NCI-H69 (cell line): ENCODE measurements at regions not wholly inside any gene's neighbourhood (a gene's known extent, or its start where the extent isn't known, plus 50 kb on each side); places are given as distances from the start of the nearest gene placed in this dataset.
A peak's percentile ranks its signal among the peaks of the same experiment; 100 is the strongest.

Experiments
- DNase-seq: peaks from one replicate; lab custom pipeline; 2025; lab: John Stamatoyannopoulos, UW

- no peak for DNase-seq
These were observed 75.3 kb upstream of the COX10 start for GRCh38 chr17:13994050-13994449.

GRCh38 chr17:13995856-13996271 lies 73.4 kb upstream of the COX10 start:
- no peak for DNase-seq

GRCh38 chr17:13996276-13996675 lies 73.0 kb upstream of the COX10 start:
- DNase-seq, result peak; percentile 2

- DNase-seq, result no peak
These were observed 72.6 kb upstream of the COX10 start for GRCh38 chr17:13996748-13997147.

DNA sequence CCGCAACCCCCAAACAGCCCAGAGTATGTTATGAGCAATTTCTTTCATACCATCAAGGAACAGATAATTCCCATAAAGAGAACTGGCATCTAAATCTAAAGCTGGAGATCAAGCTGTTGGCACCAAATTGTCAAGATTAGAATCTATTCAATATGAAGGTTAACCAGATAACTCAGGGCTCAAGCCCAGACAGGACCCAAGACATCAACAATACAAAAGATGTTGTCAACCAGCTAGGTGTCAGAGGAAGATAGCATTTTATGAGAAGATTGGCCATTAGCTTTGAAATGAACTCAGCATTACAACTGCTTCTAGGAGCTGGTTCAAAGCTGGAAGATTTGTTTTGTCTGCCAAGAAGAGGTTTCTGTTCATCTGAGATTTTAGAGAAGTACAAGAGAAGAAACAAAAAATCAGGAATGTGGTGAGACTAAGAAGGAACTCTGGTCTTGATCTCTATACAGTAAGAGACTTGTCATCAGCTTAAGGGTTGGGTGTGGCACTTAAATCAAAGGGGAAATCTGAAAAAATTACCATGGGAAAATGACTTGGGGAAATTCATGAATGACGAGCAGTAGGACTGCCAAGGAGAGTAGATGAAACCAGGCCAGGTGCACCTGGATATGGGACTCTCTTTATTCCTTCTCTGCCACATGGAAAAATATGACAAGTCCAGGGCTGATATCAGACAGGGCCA lies 64.2 kb upstream of the COX10 start:
- DNase-seq, result no peak

DNA sequence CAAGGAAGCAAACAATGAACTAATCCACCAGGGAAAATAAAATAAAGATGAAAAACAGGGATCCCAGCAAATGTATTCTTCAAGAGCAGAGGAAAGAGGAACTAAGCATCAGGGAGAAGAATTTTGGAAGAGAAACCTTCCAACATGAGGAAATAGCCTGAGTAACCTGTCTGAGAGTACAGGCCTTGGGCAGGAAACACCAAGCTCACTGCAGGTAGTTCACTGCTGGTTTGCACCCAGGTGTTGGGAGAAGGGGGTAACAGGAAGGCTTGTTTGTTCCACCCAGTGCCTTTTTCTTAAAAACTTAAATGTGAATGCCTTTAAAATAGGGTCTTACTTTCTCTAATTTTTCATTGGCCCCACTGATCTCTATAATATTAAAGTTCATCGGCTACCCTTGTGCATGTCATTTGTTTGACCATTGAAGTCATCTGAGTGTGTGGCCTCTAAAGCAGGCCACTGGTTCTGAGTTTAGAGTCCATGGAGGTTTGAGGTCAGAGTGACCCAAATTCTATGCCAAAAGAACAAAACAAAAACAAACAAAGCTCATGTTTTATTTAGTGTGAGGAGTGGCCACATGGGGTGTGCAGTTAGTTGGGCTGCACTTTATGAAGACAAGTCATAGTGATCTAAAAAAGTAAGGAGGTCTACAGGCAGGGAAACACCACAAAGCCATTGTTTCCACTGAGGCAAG lies 62.9 kb upstream of the COX10 start:
- DNase-seq, result no peak

- DNase-seq, result no peak
These were observed 61.4 kb upstream of the COX10 start for GRCh38 chr17:14007951-14008350.

DNA sequence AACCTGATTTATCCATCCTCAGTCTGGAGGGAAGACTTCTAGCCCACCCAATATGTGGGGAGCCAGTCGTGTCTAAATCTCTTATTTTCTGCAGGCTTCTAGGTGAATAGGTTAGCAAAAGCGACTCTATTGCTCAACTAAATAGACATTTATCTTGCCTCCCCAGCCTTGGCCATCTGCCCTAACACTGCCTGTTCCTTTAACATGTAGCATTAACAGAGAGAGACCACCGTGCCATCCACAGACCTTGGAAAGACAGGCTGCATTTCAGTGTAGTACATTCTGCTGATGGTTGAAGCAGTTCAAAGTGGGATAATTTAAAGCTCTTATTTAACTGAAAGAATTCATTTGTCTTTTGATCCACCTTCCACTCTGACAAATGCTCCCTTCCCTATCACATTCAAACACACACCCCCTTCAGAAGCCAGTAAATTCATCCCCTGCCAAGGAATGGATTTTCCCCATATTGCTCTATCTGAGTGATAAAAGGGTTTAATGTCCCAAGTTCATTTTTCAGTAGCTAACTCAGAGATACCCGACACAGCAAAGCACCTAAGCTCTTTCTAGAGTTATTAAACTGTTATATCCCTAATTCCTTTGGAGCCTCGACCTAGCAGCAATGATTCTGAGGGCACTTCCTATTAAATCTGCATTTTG lies 58.1 kb upstream of the COX10 start:
- no peak for DNase-seq

GRCh38 chr17:14011740-14012405 lies 57.4 kb upstream of the COX10 start:
- no peak for DNase-seq

DNA sequence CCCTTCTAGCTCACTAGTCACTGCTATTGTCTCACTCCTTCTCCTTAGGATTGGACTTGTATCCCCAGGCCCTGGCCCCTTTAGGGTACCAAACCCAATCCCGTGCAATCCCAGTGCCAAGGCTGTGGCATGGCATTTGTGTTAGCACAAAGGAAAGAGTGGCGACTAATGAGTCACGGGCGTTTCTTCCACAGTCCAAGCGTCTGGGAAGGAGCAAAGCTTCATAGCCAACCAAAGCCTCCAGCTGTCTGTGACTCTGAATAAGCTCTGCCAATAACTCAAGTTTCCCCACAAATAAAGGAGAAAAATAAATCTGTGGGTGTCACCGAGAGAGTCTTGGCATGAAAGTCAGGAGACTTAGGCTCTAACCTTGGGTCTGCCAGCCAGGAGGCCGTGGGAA lies 54.6 kb upstream of the COX10 start:
- DNase-seq, result no peak

- DNase-seq, result no peak
These were observed 54.0 kb upstream of the COX10 start for GRCh38 chr17:14015271-14015670.

- DNase-seq, result no peak
These were observed 52.4 kb upstream of the COX10 start for GRCh38 chr17:14016858-14017257.

GRCh38 chr17:14019186-14019956 lies 49.9 kb upstream of the COX10 start:
- DNase-seq, result no peak
